D721Med (cell line): ENCODE measurements at regions not wholly inside any gene's neighbourhood (a gene's known extent, or its start where the extent isn't known, plus 50 kb on each side); places are given as distances from the start of the nearest gene placed in this dataset.
"Not testable (repeated sequence)": the region's sequence is repeated elsewhere in the genome, so short reads cannot be mapped to it uniquely, and the experiment has no call there.

Source experiments
- DNase-seq: peaks from one replicate; pipeline ENCODE4 v3.0.0; 2011; ENCODE audit warnings: low spot score; ENCODE audit not compliant: insufficient read length
- FAIRE-seq: peaks from 2 replicates; lab custom pipeline; 2011; peaks lifted over from hg19 to GRCh38; lab: Jason Lieb, UNC
- CTCF ChIP-seq: IDR thresholded peaks from 2 replicates; pipeline ENCODE4 v1.5.1; 2012; ENCODE audit warnings: mild to moderate bottlenecking, control low read depth; ENCODE audit not compliant: insufficient read depth; ENCODE audit errors: missing control alignments

- peak; percentile 88 for TF ChIP-seq CTCF
- peak; percentile 86 for FAIRE-seq
- no peak for DNase-seq
These were observed 175.1 kb downstream of the SEPTIN7 start for GRCh38 chr7:35975851-35976454.

GRCh38 chr7:35978816-35979640, 174.0 kb upstream of the EEPD1 start:
- not testable (repeated sequence) for FAIRE-seq, DNase-seq

GRCh38 chr7:35982600-35982999, 170.5 kb upstream of the EEPD1 start:
- FAIRE-seq (no peak), DNase-seq (no peak)
- TF ChIP-seq CTCF = no peak

- TF ChIP-seq CTCF = no peak
- no peak for FAIRE-seq
- no peak for DNase-seq
These were observed 169.4 kb upstream of the EEPD1 start for GRCh38 chr7:35983626-35984025.

- DNase-seq = peak; percentile 51
- FAIRE-seq = no peak
- peak; percentile 93 for TF ChIP-seq CTCF
These were observed 167.8 kb upstream of the EEPD1 start for GRCh38 chr7:35985126-35985754.

- TF ChIP-seq CTCF = no peak
- FAIRE-seq = no peak
- no peak for DNase-seq
These were observed 166.0 kb upstream of the EEPD1 start for GRCh38 chr7:35987016-35987415.

- no peak for TF ChIP-seq CTCF
- DNase-seq = no peak
These were observed 164.9 kb upstream of the EEPD1 start for GRCh38 chr7:35988105-35988504.

More at GRCh38 chr7:35988105-35988504, 164.9 kb upstream of the EEPD1 start:
- FAIRE-seq = no peak
